CD8-positive, alpha-beta memory T cell (primary cell): ENCODE measurements at regions not wholly inside any gene's neighbourhood (a gene's known extent, or its start where the extent isn't known, plus 50 kb on each side); places are given as distances from the start of the nearest gene placed in this dataset.

Source experiments
- CTCF ChIA-PET: fragments of 350-600 bp; sonication (Branson Sonifier 250); formaldehyde crosslinking; loops from one replicate; lab custom pipeline; 2021; ENCODE audit warnings: antibody characterized with exemption; lab: Charles Lee
- POLR2A ChIA-PET: fragments of 350-600 bp; sonication (Branson Sonifier 250); formaldehyde crosslinking; loops from one replicate; lab custom pipeline; 2021; ENCODE audit warnings: antibody characterized with exemption; lab: Charles Lee
- DNase-seq, 5 donors: peaks; one replicate each; pipeline versions ENCODE4 v3.0.0 to v3.0.0-alpha.2; 2020 to 2022; ENCODE audit warnings: mixed read lengths in 1 of 5
- H3K27ac ChIP-seq: one replicate; pipeline ENCODE4 v1.7.0; 2013; ENCODE audit warnings: low read depth, mild to moderate bottlenecking, low read length, moderate library complexity
- H3K27me3 ChIP-seq: 2 replicates; pipeline ENCODE4 v1.7.0; 2013; ENCODE audit warnings: low read length, mild to moderate bottlenecking; ENCODE audit not compliant: insufficient read depth, poor library complexity, severe bottlenecking
- H3K36me3 ChIP-seq: 2 replicates; pipeline ENCODE4 v1.7.0; 2013; ENCODE audit warnings: mild to moderate bottlenecking, low read length, moderate library complexity; ENCODE audit not compliant: insufficient read depth
- H3K4me1 ChIP-seq: 2 replicates; pipeline ENCODE4 v1.7.0; 2013; ENCODE audit warnings: mild to moderate bottlenecking, low read length, moderate library complexity; ENCODE audit not compliant: insufficient read depth
- H3K4me3 ChIP-seq: 2 replicates; pipeline ENCODE4 v1.7.0; 2013; ENCODE audit warnings: mild to moderate bottlenecking, low read length
- H3K9me3 ChIP-seq: 2 replicates; pipeline ENCODE4 v1.7.0; 2013; ENCODE audit warnings: mild to moderate bottlenecking, low read length
- H3K27ac Mint-ChIP-seq, 8 donors: one replicate each; pipeline ENCODE4 v1.8.0; 2020 to 2021; ENCODE audit warnings: mixed read lengths in 8 of 8, mild to moderate bottlenecking in 6 of 8, inconsistent platforms in 3 of 8, moderate library complexity in 3 of 8
- H3K27me3 Mint-ChIP-seq, 2 donors: one replicate each; pipeline ENCODE4 v1.8.0; 2020 to 2021; ENCODE audit warnings: mixed read lengths in 2 of 2, mild to moderate bottlenecking in 1 of 2, moderate library complexity in 1 of 2
- H3K36me3 Mint-ChIP-seq, 3 donors: one replicate each; pipeline ENCODE4 v1.8.0; 2020 to 2021; ENCODE audit warnings: mixed read lengths in 3 of 3, inconsistent platforms in 1 of 3, mild to moderate bottlenecking in 1 of 3
- H3K4me1 Mint-ChIP-seq, 3 donors: one replicate each; pipeline ENCODE4 v1.8.0; 2020 to 2021; ENCODE audit warnings: mixed read lengths in 3 of 3, inconsistent platforms in 1 of 3, mild to moderate bottlenecking in 1 of 3
- H3K4me3 Mint-ChIP-seq, 7 donors: one replicate each; pipeline ENCODE4 v1.8.0; 2020 to 2021; ENCODE audit warnings: mixed read lengths in 7 of 7, mild to moderate bottlenecking in 6 of 7, moderate library complexity in 4 of 7, inconsistent platforms in 2 of 7
- H3K9me3 Mint-ChIP-seq, 5 donors: one replicate each; pipeline ENCODE4 v1.8.0; 2020 to 2022; ENCODE audit warnings: mixed read lengths in 5 of 5, mild to moderate bottlenecking in 3 of 5, moderate library complexity in 2 of 5, inconsistent platforms in 1 of 5

- ChIA-PET CTCF (no interaction called here), POLR2A (no interaction called here)
- Mint-ChIP-seq H3K4me3 (no peak overlapping the region), H3K9me3 (peaks cover 2 to 21% (median 7%) of the 10 kb centered on the region in 5 donors), H3K4me1 (no peaks in the 10 kb centered on the region), H3K27ac (no peak overlapping the region), H3K27me3 (no peaks in the 10 kb centered on the region), H3K36me3 (no peaks in the 10 kb centered on the region)
- Histone ChIP-seq H3K4me3 (no peak overlapping the region), H3K36me3 (no peaks in the 10 kb centered on the region), H3K27me3 (no peaks in the 10 kb centered on the region), H3K27ac (no peak overlapping the region), H3K9me3 (no peaks in the 10 kb centered on the region), H3K4me1 (no peaks in the 10 kb centered on the region)
- no peak for DNase-seq
Measured at GRCh38 chr7:79504607-79505389, 51.3 kb upstream of the MAGI2 start.
